SK-N-SH (cell line): ENCODE measurements at regions not wholly inside any gene's neighbourhood (a gene's known extent, or its start where the extent isn't known, plus 50 kb on each side); places are given as distances from the start of the nearest gene placed in this dataset.

Source experiments
- CTCF ChIA-PET: fragments of 300-600, 350-600 bp; formaldehyde crosslinking; extraction: SDS; loops from one replicate; lab custom pipeline; 2021; lab: Yijun Ruan, JAX
- POLR2A ChIA-PET: fragments of 350-600 bp; sonication (Branson Sonifier 250); formaldehyde crosslinking; extraction: SDS; loops from one replicate; lab custom pipeline; 2020; ENCODE audit warnings: antibody characterized with exemption, inconsistent platforms; lab: Yijun Ruan, JAX
- DNase-seq: peaks from one replicate; pipeline ENCODE4 v3.0.0; 2012
- H2AFZ ChIP-seq: fragments of 200-600 bp; sonication (generic); 2 replicates; pipeline ENCODE4 v1.8.1; 2016; ENCODE audit warnings: antibody characterized with exemption, mild to moderate bottlenecking, low read depth
- H3F3A ChIP-seq: fragments of 200-600 bp; sonication (generic); replicated peaks from 2 replicates; pipeline ENCODE3; 2016; ENCODE audit warnings: antibody characterized with exemption, mild to moderate bottlenecking; ENCODE audit not compliant: insufficient read depth
- H3K27ac ChIP-seq, 2 experiments: fragments of 200-500 bp in 1 of 2; fragments of 200-600 bp in 1 of 2; sonication (Bioruptor generic) in 1 of 2; sonication (generic), shearing (Covaris generic) in 1 of 2; 2 replicates each; pipeline versions ENCODE4 v1.5.1 to v1.6.1; 2014 to 2016; ENCODE audit warnings: low read depth in 2 of 2, inconsistent platforms in 1 of 2, low read length in 1 of 2, mild to moderate bottlenecking in 1 of 2, mixed read lengths in 1 of 2
- H3K27me3 ChIP-seq: fragments of 200-600 bp; sonication (generic), shearing (Covaris generic); 2 replicates; pipeline ENCODE4 v1.6.1; 2016; ENCODE audit warnings: mixed run types; ENCODE audit not compliant: insufficient read depth
- H3K36me3 ChIP-seq, 2 experiments: fragments of 200-500 bp in 1 of 2; fragments of 200-600 bp in 1 of 2; sonication (Bioruptor generic) in 1 of 2; sonication (generic) in 1 of 2; replicated peaks in 1 of 2; 2 replicates each; pipeline versions ENCODE3 to v1.5.1; 2014 to 2016; ENCODE audit warnings: low read length in 1 of 2, mild to moderate bottlenecking in 1 of 2; ENCODE audit not compliant: insufficient read depth in 2 of 2, control insufficient read depth in 1 of 2
- H3K4me1 ChIP-seq, 2 experiments: fragments of 200-500 bp in 1 of 2; fragments of 200-600 bp in 1 of 2; sonication (Bioruptor generic) in 1 of 2; sonication (generic), shearing (Covaris generic) in 1 of 2; 2 replicates each; pipeline versions ENCODE4 v1.5.1 to v1.6.1; 2014 to 2016; ENCODE audit warnings: low read depth in 1 of 2, low read length in 1 of 2, mixed run types in 1 of 2; ENCODE audit not compliant: insufficient read depth in 2 of 2, control insufficient read depth in 1 of 2
- H3K4me2 ChIP-seq: fragments of 200-600 bp; sonication (generic), shearing (Covaris generic); 2 replicates; pipeline ENCODE4 v1.6.1; 2017; ENCODE audit warnings: mixed run types
- H3K4me3 ChIP-seq, 2 experiments: fragments of 200-500 bp in 1 of 2; fragments of 200-600 bp in 1 of 2; sonication (Bioruptor generic) in 1 of 2; sonication (generic), shearing (Covaris generic) in 1 of 2; 2 replicates each; pipeline versions ENCODE4 v1.5.1 to v1.8.1; 2014 to 2016; ENCODE audit warnings: low read depth in 2 of 2, inconsistent platforms in 1 of 2, low read length in 1 of 2, mild to moderate bottlenecking in 1 of 2, mixed read lengths in 1 of 2, moderate library complexity in 1 of 2
- H3K79me2 ChIP-seq: fragments of 200-600 bp; sonication (generic); 2 replicates; pipeline ENCODE4 v1.8.1; 2017; ENCODE audit warnings: mild to moderate bottlenecking; ENCODE audit not compliant: insufficient read depth
- H3K9ac ChIP-seq: fragments of 200-600 bp; sonication (generic); 2 replicates; pipeline ENCODE4 v1.6.1; 2017; ENCODE audit warnings: mixed run types
- H3K9me2 ChIP-seq: fragments of 200-600 bp; sonication (generic); 2 replicates; pipeline ENCODE4 v1.6.1; 2017; ENCODE audit warnings: mixed run types
- H3K9me3 ChIP-seq: fragments of 200-600 bp; sonication (generic); 2 replicates; pipeline ENCODE4 v1.6.1; 2017; ENCODE audit warnings: mixed run types, mild to moderate bottlenecking, moderate library complexity
- H4K20me1 ChIP-seq: fragments of 200-600 bp; sonication (generic); 2 replicates; pipeline ENCODE4 v1.6.1; 2017; ENCODE audit warnings: mild to moderate bottlenecking, mixed run types; ENCODE audit not compliant: insufficient read depth
- CHD2 ChIP-seq: fragments of 150-350 bp; IDR thresholded peaks from 2 replicates; pipeline ENCODE4 v1.6.1; 2018; ENCODE audit warnings: low read length; ENCODE audit not compliant: partially characterized antibody
- ELF1 ChIP-seq: IDR thresholded peaks from 2 replicates; pipeline ENCODE4 v1.4.0; 2012
- FOSL2 ChIP-seq: IDR thresholded peaks from 2 replicates; pipeline ENCODE4 v1.4.0; 2012; ENCODE audit warnings: low read depth, mild to moderate bottlenecking, moderate library complexity, borderline replicate concordance
- FOXM1 ChIP-seq: IDR thresholded peaks from 2 replicates; pipeline ENCODE4 v1.4.0; 2012; ENCODE audit warnings: low read depth, mild to moderate bottlenecking
- GABPA ChIP-seq: IDR thresholded peaks from 2 replicates; pipeline ENCODE4 v1.4.0; 2012; ENCODE audit warnings: low read depth, mild to moderate bottlenecking
- GATA2 ChIP-seq: sonication (generic); formaldehyde crosslinking; IDR thresholded peaks from 2 replicates; pipeline ENCODE4 v1.5.0; 2020; ENCODE audit warnings: mild to moderate bottlenecking, missing genetic modification reagents
- JUND ChIP-seq: IDR thresholded peaks from 2 replicates; pipeline ENCODE4 v1.4.0; 2012
- MXI1 ChIP-seq: IDR thresholded peaks from 2 replicates; pipeline ENCODE4 v1.6.1; 2012; ENCODE audit warnings: mild to moderate bottlenecking, low read depth, low read length, improper control_type of control experiment
- NFIC ChIP-seq: IDR thresholded peaks from 2 replicates; pipeline ENCODE4 v1.4.0; 2012; ENCODE audit warnings: borderline replicate concordance
- RAD21 ChIP-seq: IDR thresholded peaks from 2 replicates; pipeline ENCODE4 v1.6.1; 2012; ENCODE audit warnings: mild to moderate bottlenecking, low read length
- RCOR1 ChIP-seq: fragments of 150-350 bp; IDR thresholded peaks from 2 replicates; pipeline ENCODE4 v1.6.1; 2017; ENCODE audit warnings: antibody characterized with exemption, low read length
- RFX5 ChIP-seq: IDR thresholded peaks from 2 replicates; pipeline ENCODE4 v1.6.1; 2012; ENCODE audit warnings: mild to moderate bottlenecking, improper control_type of control experiment, low read length
- RXRA ChIP-seq: IDR thresholded peaks from 2 replicates; pipeline ENCODE4 v1.4.0; 2012; ENCODE audit warnings: low read depth, mild to moderate bottlenecking, borderline replicate concordance
- SMC3 ChIP-seq: IDR thresholded peaks from 2 replicates; pipeline ENCODE4 v1.6.1; 2012; ENCODE audit warnings: low read depth, low read length, improper control_type of control experiment
- TAF1 ChIP-seq: IDR thresholded peaks from 2 replicates; pipeline ENCODE4 v1.6.1; 2012; ENCODE audit warnings: low read depth, mild to moderate bottlenecking, low read length, moderate library complexity, borderline replicate concordance
- TEAD4 ChIP-seq: IDR thresholded peaks from 2 replicates; pipeline ENCODE4 v1.4.0; 2012; ENCODE audit warnings: mild to moderate bottlenecking, borderline replicate concordance; ENCODE audit not compliant: insufficient read depth
- YY1 ChIP-seq: IDR thresholded peaks from 2 replicates; pipeline ENCODE4 v1.4.0; 2012; ENCODE audit warnings: low read depth, mild to moderate bottlenecking
- WGBS: methylation state at CpG from one replicate; pipeline ENCODE4 v1.1.6; 2017; ENCODE audit warnings: low lambda C conversion rate; 5-methylcytosine and 5-hydroxymethylcytosine counted together
- TF ChIP-seq, protein P1 (sequence below): IDR thresholded peaks from 2 replicates; pipeline ENCODE4 v1.4.0; 2012; ENCODE audit warnings: low read depth

DNA sequence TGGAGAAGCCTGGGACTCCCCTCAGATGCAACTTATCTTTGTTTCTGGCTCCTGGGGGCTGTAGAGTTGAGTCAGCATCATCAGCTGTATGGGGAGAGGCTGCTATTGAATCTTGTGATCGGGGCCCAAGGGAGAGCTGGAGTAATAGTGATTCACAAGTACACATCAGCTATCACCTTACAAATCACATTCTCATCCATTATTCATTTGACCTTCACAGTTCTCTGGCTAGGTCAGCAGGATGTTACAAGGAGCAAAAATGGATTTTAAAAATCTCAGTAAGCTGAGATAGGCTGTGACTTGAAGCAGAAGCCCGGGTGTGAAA is 175.0 kb downstream of the OPA1 start:
- Histone ChIP-seq H3K79me2 (no peaks in the 10 kb centered on the region), H3K4me3 (no peak overlapping the region), H3K9me3 (no peaks in the 10 kb centered on the region), H3K27me3 (peaks cover 1% of the 10 kb centered on the region; the same call in 1 of the 2 replicates), H2AFZ (no peak overlapping the region), H3K4me1 (no peaks in the 10 kb centered on the region; a peak in 1 of 4 replicates), H3K4me2 (no peak overlapping the region), H3F3A (no peaks in the 10 kb centered on the region), H3K27ac (no peak overlapping the region), H3K9ac (no peak overlapping the region), H3K36me3 (no peaks in the 10 kb centered on the region), H4K20me1 (no peaks in the 10 kb centered on the region), H3K9me2 (no peaks in the 10 kb centered on the region)
- WGBS = 45% methylated on average over 2 of the region's 2 CpGs
- ChIA-PET POLR2A (interaction anchor here (0.6 kb wide), 1 partner anchor 504 kb away, joined by 3 read pairs; no protein-coding TSS in a partner anchor), CTCF (interaction anchor here (1.2 to 4.1 kb wide), 4 partner anchors 12 to 547 kb away, joined by 3 to 29 read pairs (median 4); no protein-coding TSS in a partner anchor)
- no peak for DNase-seq
- TF ChIP-seq MXI1 (no peak), NFIC (no peak), GATA2 (CRISPR knock-in tag) (no peak), FOSL2 (peak; percentile 14; the same call in 1 of the 2 replicates), GABPA (no peak)

DNA sequence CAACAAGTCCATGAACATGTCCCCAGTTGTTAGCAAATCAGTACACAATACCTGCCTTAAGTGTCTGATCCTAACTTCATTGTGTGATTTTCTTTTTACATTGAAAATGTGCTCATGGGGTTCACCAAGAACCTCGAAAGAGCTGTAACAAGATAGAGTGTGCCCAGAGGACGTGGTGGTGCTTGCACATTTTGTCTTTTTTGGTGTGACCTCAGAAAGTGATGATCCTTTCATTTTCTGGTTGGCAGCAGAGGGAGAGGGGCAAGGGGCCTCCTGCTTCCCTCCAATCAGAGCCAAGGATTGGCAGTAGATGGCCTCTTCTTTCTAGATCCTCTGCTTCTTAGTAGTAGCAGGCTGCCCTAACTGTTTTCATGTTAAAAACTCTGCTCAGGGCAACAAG is 176.4 kb downstream of the OPA1 start:
- no peaks in the 10 kb centered on the region for H3K36me3 ChIP-seq
- H3K9me2 ChIP-seq = no peaks in the 10 kb centered on the region
- H4K20me1 ChIP-seq = no peaks in the 10 kb centered on the region
- H3K4me1 ChIP-seq = no peaks in the 10 kb centered on the region; a peak in 1 of 4 replicates
- no peaks in the 10 kb centered on the region for H3K79me2 ChIP-seq
- CTCF ChIA-PET = no interaction called here
- H3K27ac ChIP-seq = no peak overlapping the region
- peaks cover 12% of the 10 kb centered on the region; the same call in 1 of the 2 replicates for H3K27me3 ChIP-seq
- POLR2A ChIA-PET = no interaction called here
- 43% methylated on average over 2 of the region's 2 CpGs for WGBS
- no peak overlapping the region for H2AFZ ChIP-seq
- no peaks in the 10 kb centered on the region for H3F3A ChIP-seq
- H3K9ac ChIP-seq = no peak overlapping the region
- H3K4me2 ChIP-seq = no peak overlapping the region
- no peak overlapping the region for H3K4me3 ChIP-seq
- DNase-seq = no peak
- no peaks in the 10 kb centered on the region for H3K9me3 ChIP-seq
- TF ChIP-seq GATA2 (CRISPR knock-in tag) = no peak
- TF ChIP-seq NFIC = no peak
- no peak for TF ChIP-seq RAD21
- TF ChIP-seq FOXM1 = no peak
- TF ChIP-seq CHD2 = no peak

DNA sequence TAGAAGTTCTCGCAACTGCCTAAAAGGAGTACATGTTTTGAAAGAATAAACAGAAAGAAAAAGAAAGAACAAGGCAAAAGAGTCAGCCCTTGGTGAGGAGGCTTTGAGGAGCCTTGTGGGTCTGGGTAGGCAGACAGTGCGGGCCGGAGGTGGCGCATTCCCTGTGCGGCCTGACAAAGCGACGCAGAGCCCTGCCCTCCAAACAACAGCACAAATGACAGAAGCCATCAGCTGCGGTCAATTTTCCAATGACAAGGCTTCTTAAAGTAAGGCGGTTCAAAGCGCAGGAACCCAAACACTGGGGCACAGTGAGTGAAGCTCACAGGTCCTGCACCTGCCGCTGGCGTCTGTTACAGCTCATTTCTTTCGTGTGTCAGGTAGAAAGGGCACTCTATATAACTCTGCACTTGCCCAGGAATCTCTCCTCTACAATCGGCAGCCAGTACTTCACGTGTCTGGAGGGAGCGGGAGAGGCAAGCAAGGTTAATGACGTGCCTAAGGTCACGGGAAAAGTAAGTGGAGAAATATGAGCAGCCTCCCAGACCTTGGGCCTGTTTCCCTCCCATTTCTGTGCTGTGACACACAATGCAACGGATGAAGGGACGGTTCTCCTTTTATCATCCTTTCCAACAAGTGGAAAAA is 178.1 kb downstream of the OPA1 start:
- no peaks in the 10 kb centered on the region for H3K79me2 ChIP-seq
- H3K27ac ChIP-seq = no peak overlapping the region
- no peak for TF ChIP-seq GATA2 (CRISPR knock-in tag)
- no peak for TF ChIP-seq TAF1
- TF ChIP-seq RAD21 = no peak
- TF ChIP-seq MXI1 = no peak
- no peak for TF ChIP-seq TEAD4
- TF ChIP-seq RCOR1 = no peak
- no peak for TF ChIP-seq FOXM1
- TF ChIP-seq RFX5 = no peak
- TF ChIP-seq, protein P1, sequence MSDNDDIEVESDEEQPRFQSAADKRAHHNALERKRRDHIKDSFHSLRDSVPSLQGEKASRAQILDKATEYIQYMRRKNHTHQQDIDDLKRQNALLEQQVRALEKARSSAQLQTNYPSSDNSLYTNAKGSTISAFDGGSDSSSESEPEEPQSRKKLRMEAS = no peak
- TF ChIP-seq ELF1 = no peak
- no peak for TF ChIP-seq JUND
- no peak for TF ChIP-seq YY1
- no peak for TF ChIP-seq SMC3
- no peak for TF ChIP-seq RXRA
- no peaks in the 10 kb centered on the region; a peak in 1 of 4 replicates for H3K4me1 ChIP-seq
- H3K9me2 ChIP-seq = no peaks in the 10 kb centered on the region
- ChIA-PET POLR2A (no interaction called here), CTCF (interaction anchor here (0.6 to 1.1 kb wide), 2 partner anchors 13 to 525 kb away, joined by 3 read pairs; no protein-coding TSS in a partner anchor)
- no peaks in the 10 kb centered on the region for H3K9me3 ChIP-seq
- H3K27me3 ChIP-seq = peaks cover 17% of the 10 kb centered on the region; the same call in 1 of the 2 replicates
- H3K36me3 ChIP-seq = no peaks in the 10 kb centered on the region
- no peak overlapping the region for H3K4me2 ChIP-seq
- H2AFZ ChIP-seq = no peak overlapping the region
- H3K9ac ChIP-seq = no peak overlapping the region
- DNase-seq = no peak
- H3F3A ChIP-seq = no peaks in the 10 kb centered on the region
- WGBS = 82% methylated on average over 18 of the region's 20 CpGs
- no peak overlapping the region for H3K4me3 ChIP-seq
- no peaks in the 10 kb centered on the region for H4K20me1 ChIP-seq
